Lung microvascular endothelial cell (primary cell): ENCODE measurements at regions not wholly inside any gene's neighbourhood (a gene's known extent, or its start where the extent isn't known, plus 50 kb on each side); places are given as distances from the start of the nearest gene placed in this dataset.
"Not testable (repeated sequence)": the region's sequence is repeated elsewhere in the genome, so short reads cannot be mapped to it uniquely, and the experiment has no call there.

Source experiments
- DNase-seq, 2 donors: peaks; one replicate each; pipeline versions ENCODE4 v3.0.0 to v3.0.0-alpha.2; 2010; ENCODE audit warnings: low read depth in 2 of 2

- DNase-seq, result not testable (repeated sequence)
Observed at GRCh38 chr22:25456300-25457043, 108.0 kb upstream of the GRK3 start.

DNA sequence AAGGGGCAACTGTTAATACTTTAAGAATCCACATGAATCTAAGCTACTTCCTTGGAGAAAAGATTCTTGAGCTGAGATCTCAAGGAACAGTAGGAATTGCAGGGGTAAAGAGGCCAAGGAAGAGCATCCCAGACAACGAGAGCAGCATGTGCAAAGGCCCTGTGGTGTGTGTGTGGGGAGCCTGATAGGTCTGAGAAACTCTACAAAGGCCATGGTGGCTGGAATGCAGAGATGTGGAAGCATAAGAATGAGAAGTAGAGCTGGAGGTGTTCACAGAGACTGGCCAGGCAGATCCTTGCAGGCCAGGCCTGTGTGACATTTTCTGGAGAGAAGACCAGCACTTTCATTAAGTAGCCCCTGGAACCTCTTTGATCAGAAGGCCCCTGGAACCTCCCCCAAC lies 105.8 kb upstream of the GRK3 start:
- not testable (repeated sequence) for DNase-seq

GRCh38 chr22:25460682-25461081 lies 103.8 kb upstream of the GRK3 start:
- not testable (repeated sequence) for DNase-seq

DNA sequence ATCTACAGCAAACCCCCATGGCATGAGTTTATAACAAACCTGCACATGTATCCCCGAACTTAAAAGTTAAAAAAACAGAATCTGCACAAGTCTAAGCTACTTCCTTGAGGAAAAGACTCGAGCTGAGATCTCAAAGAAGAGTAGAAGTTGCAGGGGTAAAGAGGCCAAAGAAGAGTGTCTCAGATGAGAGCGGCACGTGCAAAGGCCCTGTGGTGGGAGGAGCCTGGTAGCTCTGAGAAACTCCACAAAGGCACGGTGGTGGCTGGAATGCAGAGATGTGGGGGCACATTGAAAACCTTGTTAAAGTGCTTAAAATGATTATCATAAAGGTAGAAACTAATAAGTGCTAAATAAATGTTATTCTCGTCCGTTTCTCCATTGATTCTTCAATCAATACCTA lies 103.2 kb upstream of the GRK3 start:
- no peak for DNase-seq

GRCh38 chr22:25462474-25463346 lies 101.8 kb upstream of the GRK3 start:
- peak; percentile 74 to 77 for DNase-seq

DNA sequence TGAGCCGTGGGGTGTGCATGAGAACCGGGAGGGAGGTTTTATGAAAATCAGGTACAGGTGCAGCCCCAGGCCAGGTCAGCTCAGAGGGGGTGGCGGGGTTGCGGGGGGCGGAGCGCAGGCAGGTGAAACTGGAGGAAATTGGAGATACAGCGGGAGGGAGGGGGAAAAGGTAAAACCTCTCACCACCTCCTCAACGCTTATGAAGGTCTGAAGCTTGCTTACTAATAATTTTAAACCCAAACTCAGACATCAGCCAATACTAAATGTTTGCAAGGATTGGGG lies 101.2 kb upstream of the GRK3 start:
- DNase-seq, result not testable (repeated sequence)

GRCh38 chr22:25464326-25464725 lies 100.1 kb upstream of the GRK3 start:
- DNase-seq, result not testable (repeated sequence)

- DNase-seq, result no peak
Observed at GRCh38 chr22:25465949-25466348, 98.5 kb upstream of the GRK3 start.

DNA sequence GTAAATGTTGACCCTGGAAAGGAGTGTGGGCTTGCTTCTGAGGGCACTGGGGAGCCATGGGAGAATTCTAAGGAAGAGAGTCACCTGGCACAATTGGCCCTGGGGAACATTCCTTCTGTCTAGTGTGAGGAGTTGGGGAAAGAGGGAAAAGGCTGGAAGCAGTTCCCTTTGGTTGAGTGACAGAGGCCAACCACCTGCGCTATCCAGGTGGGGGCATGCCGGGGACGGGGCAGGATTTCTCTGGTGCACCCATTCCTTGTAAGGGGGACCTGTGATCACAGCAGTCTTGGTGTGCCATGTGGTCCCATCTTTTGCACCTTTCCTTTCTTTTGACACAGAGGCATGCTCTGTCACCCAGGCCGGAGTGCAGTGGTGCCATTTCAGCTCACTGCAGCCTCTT lies 92.1 kb upstream of the GRK3 start:
- no peak for DNase-seq

- peak; percentile 63 to 74 for DNase-seq
Observed at GRCh38 chr22:25475257-25476022, 89.0 kb upstream of the GRK3 start.

DNA sequence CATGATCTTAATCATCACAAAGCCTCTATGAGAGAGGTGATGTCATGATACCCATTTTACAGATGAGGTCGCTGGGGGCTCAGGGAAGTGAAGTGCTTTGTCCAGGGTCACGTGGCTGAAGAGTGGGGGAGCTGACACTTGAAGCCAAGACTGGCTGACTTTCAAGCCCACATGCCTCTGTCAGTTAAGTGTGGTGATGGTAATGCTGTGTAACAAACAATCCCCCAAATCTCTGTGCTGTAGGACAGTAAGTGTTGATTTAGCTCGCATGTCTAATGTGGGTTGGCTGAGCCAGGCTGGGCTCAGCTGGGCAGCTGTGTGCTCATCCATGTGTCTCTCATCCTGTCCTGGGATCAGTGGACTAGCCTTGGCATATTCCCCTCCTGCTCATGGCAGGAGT lies 87.1 kb upstream of the GRK3 start:
- no peak for DNase-seq

GRCh38 chr22:25478111-25478510 lies 86.4 kb upstream of the GRK3 start:
- no peak for DNase-seq

DNA sequence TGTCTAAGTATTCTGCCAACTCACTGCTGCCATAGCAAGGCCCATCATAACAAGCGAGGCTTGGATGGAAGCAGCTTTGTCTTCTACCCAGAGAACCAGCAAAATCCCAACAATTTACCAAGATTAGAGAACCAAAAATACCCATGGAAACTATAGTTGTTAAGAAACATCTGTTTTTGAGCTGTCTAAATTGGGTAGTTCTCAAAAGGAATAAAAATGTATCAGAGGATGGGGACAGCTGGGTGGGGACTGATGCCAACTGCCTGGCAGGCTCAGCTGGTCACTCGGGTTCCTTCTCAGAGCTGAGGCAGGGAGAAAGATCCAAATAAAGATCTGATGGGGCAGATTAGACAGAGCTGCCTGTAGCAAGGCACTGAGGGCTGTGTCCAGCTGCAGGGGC lies 85.9 kb upstream of the GRK3 start:
- no peak for DNase-seq

GRCh38 chr22:25480868-25481267 lies 83.6 kb upstream of the GRK3 start:
- not testable (repeated sequence) for DNase-seq

GRCh38 chr22:25482091-25482760 lies 82.2 kb upstream of the GRK3 start:
- no peak for DNase-seq

DNA sequence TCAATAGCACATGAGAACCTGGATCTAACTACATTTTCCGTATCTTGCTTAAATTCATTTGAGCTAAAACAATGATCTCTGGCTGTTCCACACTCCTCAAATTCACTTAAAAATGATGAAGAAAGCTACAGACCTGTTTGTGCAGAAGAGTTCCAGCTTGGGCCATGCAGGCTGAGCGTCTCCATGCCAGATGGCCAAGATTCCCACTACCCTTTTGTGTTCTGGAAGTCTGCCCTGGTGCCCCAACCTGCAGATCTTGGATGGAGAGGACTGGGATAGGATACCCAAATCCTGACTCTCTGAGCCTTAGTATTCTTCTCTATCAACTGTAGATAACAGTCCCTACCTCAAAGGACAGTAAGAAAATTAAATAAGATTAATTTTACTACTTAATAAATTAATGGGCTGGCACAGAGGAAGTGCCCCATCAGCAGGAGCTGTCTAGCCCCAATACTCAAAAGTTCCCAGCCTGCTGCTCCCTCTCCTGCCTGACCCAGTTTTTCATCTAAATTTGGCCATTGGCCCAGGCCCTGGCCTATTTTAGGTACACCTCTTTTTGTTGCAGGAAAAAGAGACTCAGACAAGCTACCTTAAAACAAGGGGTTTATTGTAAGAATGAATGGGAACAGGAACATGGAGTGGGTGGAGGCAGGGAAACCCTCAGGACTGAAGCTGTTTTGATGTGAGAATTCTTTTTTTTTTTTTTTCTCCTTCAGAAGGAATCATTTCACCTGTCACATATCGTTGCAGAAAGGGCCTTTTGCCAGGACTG lies 81.4 kb upstream of the GRK3 start:
- no peak for DNase-seq

GRCh38 chr22:25483931-25484330 lies 80.5 kb upstream of the GRK3 start:
- DNase-seq, result no peak

- DNase-seq, result no peak
Observed at GRCh38 chr22:25484521-25485315, 79.8 kb upstream of the GRK3 start.

GRCh38 chr22:25485626-25486545 lies 78.6 kb upstream of the GRK3 start:
- DNase-seq, result no peak
